Spinal cord (tissue), 9 donors: ENCODE measurements at regions not wholly inside any gene's neighbourhood (a gene's known extent, or its start where the extent isn't known, plus 50 kb on each side); places are given as distances from the start of the nearest gene placed in this dataset.

Experiments used
- DNase-seq, 6 donors: peaks; one replicate each; pipeline versions ENCODE4 v3.0.0 to v3.0.0-alpha.2; 2013 to 2015; ENCODE audit warnings: low spot score in 6 of 6, low read depth in 4 of 6
- H3K27ac ChIP-seq: one replicate; pipeline ENCODE4 v1.5.1; 2013; ENCODE audit warnings: low read depth, low read length, control low read depth
- H3K27me3 ChIP-seq: one replicate; pipeline ENCODE4 v1.6.1; 2013; ENCODE audit warnings: low read length; ENCODE audit not compliant: control insufficient read depth, insufficient read depth
- H3K36me3 ChIP-seq: one replicate; pipeline ENCODE4 v1.6.1; 2013; ENCODE audit warnings: low read length; ENCODE audit not compliant: control insufficient read depth, insufficient read depth
- H3K4me1 ChIP-seq: one replicate; pipeline ENCODE4 v1.6.1; 2013; ENCODE audit warnings: low read length; ENCODE audit not compliant: control insufficient read depth, insufficient read depth
- H3K4me3 ChIP-seq: one replicate; pipeline ENCODE4 v1.5.1; 2013; ENCODE audit warnings: low read depth, low read length, control low read depth
- H3K9me3 ChIP-seq: one replicate; pipeline ENCODE4 v1.6.1; 2013; ENCODE audit warnings: low read length; ENCODE audit not compliant: control insufficient read depth, insufficient read depth
- WGBS: methylation state at CpG from one replicate; pipeline ENCODE4 v1.1.5; 2013; ENCODE audit warnings: missing lambda C conversion rate; ENCODE audit not compliant: insufficient coverage; 5-methylcytosine and 5-hydroxymethylcytosine counted together
- donor health status: healthy.

GRCh38 chr3:146343551-146343950, 92.6 kb upstream of the PLSCR4 start:
- Histone ChIP-seq H3K27ac (no peak overlapping the region), H3K4me1 (no peaks in the 10 kb centered on the region), H3K9me3 (no peaks in the 10 kb centered on the region), H3K4me3 (no peak overlapping the region), H3K27me3 (no peaks in the 10 kb centered on the region), H3K36me3 (no peaks in the 10 kb centered on the region)
- peak in 1 of 6 donors; percentile 6 for DNase-seq
- no CpG with 5 or more reads among the region's 2 CpGs for WGBS

GRCh38 chr3:146342989-146343388, 92.1 kb upstream of the PLSCR4 start:
- no peak for DNase-seq
- no peak overlapping the region for H3K27ac ChIP-seq
- H3K4me3 ChIP-seq, result no peak overlapping the region

GRCh38 chr3:146339349-146339748, 88.4 kb upstream of the PLSCR4 start:
- no peak for DNase-seq
- no peak overlapping the region for H3K27ac ChIP-seq
- no peak overlapping the region for H3K4me3 ChIP-seq

More at GRCh38 chr3:146342989-146343388, 92.1 kb upstream of the PLSCR4 start:
- no peaks in the 10 kb centered on the region for H3K36me3 ChIP-seq
- H3K9me3 ChIP-seq, result no peaks in the 10 kb centered on the region
- H3K4me1 ChIP-seq, result no peaks in the 10 kb centered on the region
- H3K27me3 ChIP-seq, result no peaks in the 10 kb centered on the region

GRCh38 chr3:146337991-146338390, 87.1 kb upstream of the PLSCR4 start:
- WGBS, result 100% methylated on average over 1 of the region's 7 CpGs
- no peaks in the 10 kb centered on the region for H3K36me3 ChIP-seq
- DNase-seq, result no peak
- H3K4me3 ChIP-seq, result no peak overlapping the region
- H3K27me3 ChIP-seq, result no peaks in the 10 kb centered on the region
- no peaks in the 10 kb centered on the region for H3K4me1 ChIP-seq
- no peak overlapping the region for H3K27ac ChIP-seq
- no peaks in the 10 kb centered on the region for H3K9me3 ChIP-seq

More at GRCh38 chr3:146339349-146339748, 88.4 kb upstream of the PLSCR4 start:
- H3K27me3 ChIP-seq, result no peaks in the 10 kb centered on the region
- H3K9me3 ChIP-seq, result no peaks in the 10 kb centered on the region
- 98% methylated on average over 4 of the region's 7 CpGs for WGBS
- H3K4me1 ChIP-seq, result no peaks in the 10 kb centered on the region
- H3K36me3 ChIP-seq, result no peaks in the 10 kb centered on the region

GRCh38 chr3:146335386-146335785, 84.5 kb upstream of the PLSCR4 start:
- no peak overlapping the region for H3K27ac ChIP-seq
- WGBS, result no CpG with 5 or more reads among the region's 3 CpGs

GRCh38 chr3:146334151-146334550, 83.2 kb upstream of the PLSCR4 start:
- Histone ChIP-seq H3K27ac (no peak overlapping the region), H3K4me3 (no peak overlapping the region), H3K9me3 (no peaks in the 10 kb centered on the region), H3K4me1 (no peaks in the 10 kb centered on the region), H3K27me3 (no peaks in the 10 kb centered on the region), H3K36me3 (no peaks in the 10 kb centered on the region)
- 91% methylated on average over 5 of the region's 7 CpGs for WGBS
- DNase-seq, result peak in 1 of 6 donors; percentile 10

More at GRCh38 chr3:146335386-146335785, 84.5 kb upstream of the PLSCR4 start:
- H3K4me1 ChIP-seq, result no peaks in the 10 kb centered on the region
- no peak overlapping the region for H3K4me3 ChIP-seq
- no peaks in the 10 kb centered on the region for H3K36me3 ChIP-seq
- H3K27me3 ChIP-seq, result no peaks in the 10 kb centered on the region
- no peak for DNase-seq
- H3K9me3 ChIP-seq, result no peaks in the 10 kb centered on the region

GRCh38 chr3:146331967-146332366, 81.1 kb upstream of the PLSCR4 start:
- DNase-seq, result no peak

GRCh38 chr3:146326875-146327543, 76.1 kb upstream of the PLSCR4 start:
- H3K9me3 ChIP-seq, result no peaks in the 10 kb centered on the region
- no peaks in the 10 kb centered on the region for H3K27me3 ChIP-seq
- 49% methylated on average over 3 of the region's 4 CpGs for WGBS
- no peak overlapping the region for H3K4me3 ChIP-seq
- peak; percentile 12 to 72 (median 24) for DNase-seq
- H3K4me1 ChIP-seq, result no peaks in the 10 kb centered on the region
- no peak overlapping the region for H3K27ac ChIP-seq
- no peaks in the 10 kb centered on the region for H3K36me3 ChIP-seq

More at GRCh38 chr3:146331967-146332366, 81.1 kb upstream of the PLSCR4 start:
- Histone ChIP-seq H3K36me3 (no peaks in the 10 kb centered on the region), H3K27ac (no peak overlapping the region), H3K27me3 (no peaks in the 10 kb centered on the region), H3K4me1 (no peaks in the 10 kb centered on the region), H3K9me3 (no peaks in the 10 kb centered on the region), H3K4me3 (no peak overlapping the region)

GRCh38 chr3:146325170-146325569, 74.3 kb upstream of the PLSCR4 start:
- DNase-seq, result no peak
- Histone ChIP-seq H3K27ac (no peak overlapping the region), H3K36me3 (no peaks in the 10 kb centered on the region), H3K4me3 (no peak overlapping the region), H3K4me1 (no peaks in the 10 kb centered on the region), H3K27me3 (no peaks in the 10 kb centered on the region), H3K9me3 (no peaks in the 10 kb centered on the region)

- Histone ChIP-seq H3K4me1 (no peaks in the 10 kb centered on the region), H3K27me3 (no peaks in the 10 kb centered on the region), H3K9me3 (no peaks in the 10 kb centered on the region), H3K36me3 (no peaks in the 10 kb centered on the region), H3K27ac (no peak overlapping the region), H3K4me3 (no peak overlapping the region)
- no peak for DNase-seq
- no CpG with 5 or more reads among the region's 2 CpGs for WGBS
These were observed 71.4 kb upstream of the PLSCR4 start for GRCh38 chr3:146322216-146322817.
